ENCODE measurements at regions not wholly inside any gene's neighbourhood (a gene's known extent, or its start where the extent isn't known, plus 50 kb on each side); places are given as distances from the start of the nearest gene placed in this dataset.

- DNase-seq = no peak
Observed at GRCh38 chr12:34347367-34347766, 325.1 kb downstream of the ALG10 start.

GRCh38 chr12:34348064-34348463 is 325.8 kb downstream of the ALG10 start:
- DNase-seq = no peak

GRCh38 chr12:34348836-34349672 is 326.8 kb downstream of the ALG10 start:
- DNase-seq = no peak

GRCh38 chr12:34349673-34349961 is 327.3 kb downstream of the ALG10 start:
- DNase-seq = no peak

GRCh38 chr12:34350092-34351041 is 328.1 kb downstream of the ALG10 start:
- no peak for DNase-seq

- DNase-seq = no peak
Observed at GRCh38 chr12:34352098-34352497, 329.8 kb downstream of the ALG10 start.

- no peak for DNase-seq
Observed at GRCh38 chr12:34354239-34355200, 332.2 kb downstream of the ALG10 start.

GRCh38 chr12:34356233-34356987 is 334.1 kb downstream of the ALG10 start:
- DNase-seq = no peak

GRCh38 chr12:34357791-34358190 is 335.5 kb downstream of the ALG10 start:
- no peak for DNase-seq

GRCh38 chr12:34358198-34358597 is 335.9 kb downstream of the ALG10 start:
- no peak for DNase-seq

- no peak for DNase-seq
Observed at GRCh38 chr12:34361721-34362316, 339.5 kb downstream of the ALG10 start.

GRCh38 chr12:34363050-34363673 is 340.9 kb downstream of the ALG10 start:
- no peak for DNase-seq

GRCh38 chr12:34368079-34368478 is 345.8 kb downstream of the ALG10 start:
- no peak for DNase-seq

GRCh38 chr12:34371050-34371449 is 348.8 kb downstream of the ALG10 start:
- DNase-seq = no peak

- DNase-seq = no peak
Observed at GRCh38 chr12:34372003-34372402, 349.7 kb downstream of the ALG10 start.

- no peak for DNase-seq
Observed at GRCh38 chr12:34373926-34374325, 351.6 kb downstream of the ALG10 start.

- DNase-seq = no peak
Observed at GRCh38 chr12:34376133-34376799, 354.0 kb downstream of the ALG10 start.

- DNase-seq = no peak
Observed at GRCh38 chr12:34377243-34378035, 355.1 kb downstream of the ALG10 start.

- no peak for DNase-seq
Observed at GRCh38 chr12:34379142-34379541, 356.8 kb downstream of the ALG10 start.

GRCh38 chr12:34384693-34385092 is 362.4 kb downstream of the ALG10 start:
- DNase-seq = no peak
